Endothelial cell of umbilical vein (primary cell): ENCODE measurements at regions not wholly inside any gene's neighbourhood (a gene's known extent, or its start where the extent isn't known, plus 50 kb on each side); places are given as distances from the start of the nearest gene placed in this dataset.

Source experiments
- BruUV-seq: library from RNA; stranded (reverse); fragments of 400-500 nt; replicated peaks from 2 replicates; lab custom pipeline; 2021; lab: Mats Ljungman, UMichigan
- CTCF ChIA-PET: fragments of 300-600, 350-600 bp; sonication (Branson Sonifier 250); formaldehyde crosslinking; loops from one replicate; lab custom pipeline; 2021; ENCODE audit warnings: antibody characterized with exemption, inconsistent platforms; lab: Charles Lee
- POLR2A ChIA-PET: fragments of 300-600, 350-600 bp; sonication (Branson Sonifier 250); formaldehyde crosslinking; loops from one replicate; lab custom pipeline; 2021; ENCODE audit warnings: antibody characterized with exemption, inconsistent platforms; lab: Charles Lee
- DNase-seq: peaks from one replicate; pipeline ENCODE4 v3.0.0-alpha.2; 2011; ENCODE audit warnings: low read depth, low spot score
- FAIRE-seq: peaks from 2 replicates; lab custom pipeline; 2011; peaks lifted over from hg19 to GRCh38; lab: Jason Lieb, UNC
- H2AFZ ChIP-seq: 2 replicates; pipeline ENCODE4 v1.6.0; 2012; ENCODE audit warnings: low read depth, low read length, control low read depth, inconsistent platforms
- H3K27ac ChIP-seq: 2 replicates; pipeline ENCODE4 v1.5.1; 2011; ENCODE audit warnings: low read depth, mild to moderate bottlenecking, control low read depth, low read length, moderate library complexity; ENCODE audit not compliant: insufficient read depth
- H3K27me3 ChIP-seq, 2 experiments: 2 replicates each; pipeline versions ENCODE4 v1.6.0 to v1.6.1; 2011; ENCODE audit warnings: low read length in 2 of 2, mixed read lengths in 1 of 2; ENCODE audit not compliant: control insufficient read depth in 2 of 2, insufficient read depth in 2 of 2
- H3K36me3 ChIP-seq, 2 experiments: 2 replicates in 1 of 2; 3 replicates in 1 of 2; pipeline ENCODE4 v1.5.1; 2011; ENCODE audit warnings: low read length in 2 of 2, mild to moderate bottlenecking in 1 of 2, moderate library complexity in 1 of 2; ENCODE audit not compliant: control insufficient read depth in 2 of 2, insufficient read depth in 2 of 2; ENCODE audit errors: extremely low read depth in 1 of 2
- H3K4me1 ChIP-seq: 3 replicates; pipeline ENCODE4 v1.5.1; 2011; ENCODE audit warnings: mild to moderate bottlenecking, low read length; ENCODE audit not compliant: control insufficient read depth, insufficient read depth; ENCODE audit errors: extremely low read depth
- H3K4me2 ChIP-seq: 2 replicates; pipeline ENCODE4 v1.6.1; 2011; ENCODE audit warnings: low read length, control low read depth, mixed read lengths; ENCODE audit not compliant: insufficient read depth
- H3K4me3 ChIP-seq, 3 experiments: fragments of 200-600 bp in 1 of 3; sonication (generic), shearing (Covaris generic) in 1 of 3; replicated peaks in 1 of 3; 2 replicates each; pipeline ENCODE4 v1.5.1; 2011 to 2016; ENCODE audit warnings: control low read depth in 3 of 3, low read length in 3 of 3, mild to moderate bottlenecking in 2 of 3, inconsistent platforms in 1 of 3, low read depth in 1 of 3, moderate library complexity in 1 of 3; ENCODE audit not compliant: insufficient read depth in 1 of 3
- H3K79me2 ChIP-seq: 2 replicates; pipeline ENCODE4 v1.6.0; 2012; ENCODE audit warnings: low read length, inconsistent platforms; ENCODE audit not compliant: control insufficient read depth, insufficient read depth
- H3K9ac ChIP-seq: replicated peaks from 2 replicates; pipeline ENCODE3; 2011; ENCODE audit warnings: low read length, control low read depth; ENCODE audit not compliant: insufficient read depth; ENCODE audit errors: extremely low read depth
- H3K9me1 ChIP-seq: replicated peaks from 3 replicates; pipeline ENCODE4 v1.6.0; 2011; ENCODE audit warnings: mild to moderate bottlenecking, low read length; ENCODE audit not compliant: control insufficient read depth, insufficient read depth; ENCODE audit errors: extremely low read depth
- H3K9me3 ChIP-seq: replicated peaks from 2 replicates; pipeline ENCODE4 v1.5.1; 2012; ENCODE audit warnings: low read length, inconsistent platforms; ENCODE audit not compliant: control insufficient read depth, insufficient read depth
- H4K20me1 ChIP-seq: replicated peaks from 2 replicates; pipeline ENCODE3; 2011; ENCODE audit warnings: mild to moderate bottlenecking, low read length; ENCODE audit not compliant: control insufficient read depth, insufficient read depth; ENCODE audit errors: extremely low read depth
- CTCF ChIP-seq, 2 donors: IDR thresholded peaks; 1 replicate in 1 of 2; 2 replicates in 1 of 2; pipeline ENCODE4 v1.5.1; 2011; ENCODE audit warnings: low read length in 2 of 2, mild to moderate bottlenecking in 2 of 2, moderate library complexity in 2 of 2, control low read depth in 1 of 2, inconsistent platforms in 1 of 2, low read depth in 1 of 2; ENCODE audit not compliant: insufficient read depth in 1 of 2; ENCODE audit errors: extremely low read depth in 1 of 2
- EZH2 ChIP-seq: IDR thresholded peaks from 2 replicates; pipeline ENCODE4 v1.6.1; 2012; ENCODE audit warnings: borderline replicate concordance, low read depth, mild to moderate bottlenecking, moderate library complexity, low read length, inconsistent platforms; ENCODE audit not compliant: severe bottlenecking
- FOS ChIP-seq: IDR thresholded peaks from 2 replicates; pipeline ENCODE4 v1.6.1; 2011; ENCODE audit warnings: mild to moderate bottlenecking, low read length, moderate library complexity, borderline replicate concordance; ENCODE audit not compliant: insufficient read depth
- GATA2 ChIP-seq: IDR thresholded peaks from 2 replicates; pipeline ENCODE4 v1.7.0; 2011; ENCODE audit warnings: low read depth, mild to moderate bottlenecking, moderate library complexity, mixed read lengths, low read length; ENCODE audit not compliant: insufficient read length, insufficient read depth
- JUN ChIP-seq: IDR thresholded peaks from 2 replicates; pipeline ENCODE4 v1.6.1; 2011; ENCODE audit warnings: borderline replicate concordance, low read depth; ENCODE audit not compliant: insufficient read length, insufficient read depth
- MAX ChIP-seq: IDR thresholded peaks from 2 replicates; pipeline ENCODE4 v1.6.1; 2011; ENCODE audit not compliant: insufficient read depth, insufficient read length
- MYC ChIP-seq: IDR thresholded peaks from one replicate; pipeline ENCODE4 v1.6.1; 2011; ENCODE audit warnings: mild to moderate bottlenecking, low read depth, low read length
- POLR2A ChIP-seq: IDR thresholded peaks from 2 replicates; pipeline ENCODE4 v1.6.1; 2012; ENCODE audit warnings: low read depth, mild to moderate bottlenecking, control low read depth, low read length
- POLR2AphosphoS5 ChIP-seq: IDR thresholded peaks from 2 replicates; pipeline ENCODE4 v1.6.1; 2012; ENCODE audit warnings: low read depth, mild to moderate bottlenecking, control low read depth, low read length, moderate library complexity; ENCODE audit not compliant: insufficient read depth
- dilution Hi-C: fragments of 300-500 bp; cut with MboI; formaldehyde crosslinking; loops from one replicate; pipeline ENCODE4 v1.15.0; 2019; ENCODE audit warnings: low sequenced_read_pairs; ENCODE audit not compliant: extremely low pct_ligation_motif_present
- intact Hi-C: fragments of 100-400 bp; cut with micrococcal nuclease; formaldehyde crosslinking; loops from one replicate; pipeline ENCODE4 v1.10.0; 2022

GRCh38 chr6:865846-866245 lies 172.9 kb upstream of the EXOC2 start:
- ChIA-PET POLR2A (no interaction called here), CTCF (no interaction called here)
- no peak overlapping the region for H3K27ac ChIP-seq
- no peak overlapping the region for H3K4me2 ChIP-seq
- H3K9ac ChIP-seq, result no peak overlapping the region
- H3K79me2 ChIP-seq, result no peaks in the 10 kb centered on the region
- BruUV-seq, result no TSS peak
- H3K36me3 ChIP-seq, result no peaks in the 10 kb centered on the region
- no peaks in the 10 kb centered on the region for H3K9me1 ChIP-seq
- intact Hi-C loops (no loop called here), dilution Hi-C loops (no loop called here)
- H3K4me3 ChIP-seq, result no peak overlapping the region
- H2AFZ ChIP-seq, result no peak overlapping the region
- H3K27me3 ChIP-seq, result no peaks in the 10 kb centered on the region
- H3K4me1 ChIP-seq, result no peaks in the 10 kb centered on the region
- H3K9me3 ChIP-seq, result no peaks in the 10 kb centered on the region
- TF ChIP-seq FOS, result no peak
- no peak for TF ChIP-seq JUN
- no peak for TF ChIP-seq MAX
- TF ChIP-seq CTCF (IDR thresholded peaks at IDR 0.05; ENCODE audit: extremely low read depth in 1 of 2, insufficient read depth in 1 of 2, low read depth in 1 of 2, low read length in 2 of 2), result no peak
- no peak for TF ChIP-seq POLR2A
- no peak for TF ChIP-seq GATA2
- no peak for TF ChIP-seq MYC
- TF ChIP-seq POLR2AphosphoS5, result no peak
- TF ChIP-seq EZH2, result no peak
- DNase-seq, result no peak
- FAIRE-seq, result no peak
- no peaks in the 10 kb centered on the region for H4K20me1 ChIP-seq
